ENCODE measurements at regions not wholly inside any gene's neighbourhood (a gene's known extent, or its start where the extent isn't known, plus 50 kb on each side); places are given as distances from the start of the nearest gene placed in this dataset.
"Not testable (repeated sequence)": the region's sequence is repeated elsewhere in the genome, so short reads cannot be mapped to it uniquely, and the experiment has no call there.

DNA sequence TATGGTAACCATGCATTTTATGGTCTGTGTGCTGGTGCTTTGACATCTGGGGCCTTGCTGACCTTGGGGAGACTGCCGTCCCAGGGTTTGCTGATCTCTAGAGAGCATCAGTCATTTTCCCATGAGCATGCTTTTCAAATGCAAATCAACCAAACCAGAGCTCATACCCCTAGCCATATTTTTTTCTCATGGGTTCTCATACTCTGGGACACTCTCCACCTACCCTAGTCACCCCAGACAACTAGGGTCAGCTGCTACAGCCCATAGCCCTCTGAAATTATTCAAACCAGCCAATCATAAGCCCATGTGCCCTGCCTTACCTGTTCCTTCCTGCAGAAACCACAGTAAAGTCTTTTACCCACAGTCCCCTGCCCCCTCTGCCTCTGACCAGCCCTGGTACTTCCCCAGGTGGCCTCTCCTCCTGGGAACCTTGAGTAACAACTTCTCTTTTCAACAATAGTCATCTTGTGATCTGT is 132.0 kb downstream of the MAP3K21 start:
- POLR2A ChIA-PET, result no interaction called here
- CTCF ChIA-PET, result no interaction called here
- H3K27ac Mint-ChIP-seq, result no peak overlapping the region
- H3K4me3 Mint-ChIP-seq, result no peak overlapping the region
- intact Hi-C loops (cut with micrococcal nuclease), result no loop called here
- no peaks in the 10 kb centered on the region for H3K9me3 Mint-ChIP-seq
- peaks cover 3% of the 10 kb centered on the region for H3K4me1 Mint-ChIP-seq (ENCODE audit: low read depth)
- no peaks in the 10 kb centered on the region for H3K36me3 Mint-ChIP-seq
- peaks cover 6% of the 10 kb centered on the region for H3K27me3 Mint-ChIP-seq
- peak; percentile 24 for DNase-seq

DNA sequence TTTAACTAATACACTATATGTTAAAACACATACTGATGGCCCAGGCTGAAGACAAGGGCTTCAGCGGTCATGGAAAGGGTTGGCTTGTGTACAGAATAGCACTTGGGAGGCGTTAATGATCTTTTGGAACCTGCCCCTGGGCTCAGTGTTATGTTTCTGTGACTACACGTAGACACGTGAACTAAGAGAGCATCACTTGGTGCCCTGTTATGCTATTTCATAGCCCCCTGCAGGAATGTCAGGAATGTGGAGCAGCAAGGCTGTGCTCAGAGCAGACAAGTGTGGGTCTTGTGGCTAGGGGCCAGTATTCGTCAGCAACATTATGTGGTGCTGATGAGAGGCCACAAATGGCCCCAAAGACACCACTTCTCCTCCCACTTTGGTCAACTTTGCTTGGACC is 132.4 kb downstream of the MAP3K21 start:
- Mint-ChIP-seq H3K27ac (no peak overlapping the region), H3K4me3 (no peak overlapping the region), H3K27me3 (peaks cover 6% of the 10 kb centered on the region), H3K4me1 (ENCODE audit: low read depth) (peaks cover 3% of the 10 kb centered on the region), H3K9me3 (no peaks in the 10 kb centered on the region), H3K36me3 (no peaks in the 10 kb centered on the region)
- ChIA-PET POLR2A (no interaction called here), CTCF (no interaction called here)
- DNase-seq, result no peak
- intact Hi-C loops (cut with micrococcal nuclease), result no loop called here

DNA sequence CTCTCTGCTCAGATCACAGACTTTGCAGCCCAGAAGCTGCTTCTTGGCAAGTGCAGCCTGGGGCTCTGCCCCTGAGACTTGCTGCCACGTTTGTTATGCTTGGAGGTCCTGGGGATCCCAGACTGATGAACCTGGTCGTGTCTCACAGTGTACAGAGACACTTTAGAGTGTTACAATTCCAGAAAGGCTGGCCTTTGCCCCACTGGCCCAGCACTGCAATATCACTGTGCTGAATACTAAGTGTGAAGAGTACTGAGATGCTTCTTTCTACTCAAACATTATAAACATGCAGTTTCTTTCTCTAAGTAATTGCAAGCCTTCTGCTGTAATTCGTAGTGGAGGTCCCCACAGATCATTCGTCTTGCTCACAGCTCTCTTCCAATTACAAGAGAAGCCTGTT is 133.2 kb downstream of the MAP3K21 start:
- ChIA-PET CTCF (no interaction called here), POLR2A (no interaction called here)
- peaks cover 3% of the 10 kb centered on the region for H3K4me1 Mint-ChIP-seq (ENCODE audit: low read depth)
- intact Hi-C loops (cut with micrococcal nuclease), result no loop called here
- no peaks in the 10 kb centered on the region for H3K36me3 Mint-ChIP-seq
- H3K27me3 Mint-ChIP-seq, result peaks cover 6% of the 10 kb centered on the region
- H3K4me3 Mint-ChIP-seq, result no peak overlapping the region
- H3K27ac Mint-ChIP-seq, result no peak overlapping the region
- H3K9me3 Mint-ChIP-seq, result no peaks in the 10 kb centered on the region
- DNase-seq, result no peak

DNA sequence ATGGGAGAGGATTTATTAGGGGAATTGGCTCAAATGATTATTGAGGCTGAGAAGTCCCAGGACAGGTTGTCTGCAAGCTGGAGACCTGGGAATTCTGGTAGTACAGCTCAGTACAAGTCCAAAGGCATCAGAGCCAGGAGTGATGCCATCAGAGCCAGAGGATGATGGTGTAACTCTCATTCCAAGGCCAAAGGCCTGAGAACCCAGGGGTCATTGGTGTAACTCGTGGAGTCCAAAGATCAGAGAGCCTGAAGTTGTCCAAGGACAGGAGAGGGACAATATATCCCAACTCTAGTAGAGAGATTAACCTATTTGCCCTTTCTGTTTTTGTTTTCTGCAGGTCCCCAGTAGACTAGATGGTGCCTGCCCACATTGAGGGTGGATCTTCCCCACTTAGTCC is 134.3 kb downstream of the MAP3K21 start:
- DNase-seq, result no peak
- Mint-ChIP-seq H3K36me3 (no peaks in the 10 kb centered on the region), H3K27me3 (peaks cover 2% of the 10 kb centered on the region), H3K9me3 (no peaks in the 10 kb centered on the region), H3K27ac (no peak overlapping the region), H3K4me3 (no peak overlapping the region), H3K4me1 (ENCODE audit: low read depth) (peaks cover 3% of the 10 kb centered on the region)
- intact Hi-C loops (cut with micrococcal nuclease), result no loop called here
- ChIA-PET CTCF (no interaction called here), POLR2A (no interaction called here)

DNA sequence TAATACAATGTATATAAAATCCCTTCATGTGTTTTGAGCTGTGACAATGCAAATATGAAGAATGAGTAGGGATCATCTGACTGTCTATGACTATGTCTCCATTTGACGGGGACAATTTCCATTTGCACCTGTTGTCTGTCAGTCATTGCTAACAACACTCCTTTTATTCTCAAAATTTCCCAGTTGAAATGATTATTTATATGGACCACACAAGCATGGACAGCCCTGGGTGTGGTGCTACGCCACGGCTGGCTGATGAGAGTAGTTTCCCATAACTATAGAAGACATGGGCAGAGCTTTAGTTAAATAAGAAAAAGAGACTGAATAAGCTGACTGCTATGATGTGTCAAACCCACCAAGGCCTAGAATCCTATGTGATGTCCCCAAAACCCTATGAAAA is 135.8 kb downstream of the MAP3K21 start:
- intact Hi-C loops (cut with micrococcal nuclease), result no loop called here
- CTCF ChIA-PET, result no interaction called here
- no peaks in the 10 kb centered on the region for H3K9me3 Mint-ChIP-seq
- no peaks in the 10 kb centered on the region for H3K36me3 Mint-ChIP-seq
- no peak overlapping the region for H3K4me3 Mint-ChIP-seq
- no peaks in the 10 kb centered on the region for H3K27me3 Mint-ChIP-seq
- no peak for DNase-seq
- no peak overlapping the region for H3K27ac Mint-ChIP-seq
- POLR2A ChIA-PET, result no interaction called here
- H3K4me1 Mint-ChIP-seq (ENCODE audit: low read depth), result peaks cover 3% of the 10 kb centered on the region

DNA sequence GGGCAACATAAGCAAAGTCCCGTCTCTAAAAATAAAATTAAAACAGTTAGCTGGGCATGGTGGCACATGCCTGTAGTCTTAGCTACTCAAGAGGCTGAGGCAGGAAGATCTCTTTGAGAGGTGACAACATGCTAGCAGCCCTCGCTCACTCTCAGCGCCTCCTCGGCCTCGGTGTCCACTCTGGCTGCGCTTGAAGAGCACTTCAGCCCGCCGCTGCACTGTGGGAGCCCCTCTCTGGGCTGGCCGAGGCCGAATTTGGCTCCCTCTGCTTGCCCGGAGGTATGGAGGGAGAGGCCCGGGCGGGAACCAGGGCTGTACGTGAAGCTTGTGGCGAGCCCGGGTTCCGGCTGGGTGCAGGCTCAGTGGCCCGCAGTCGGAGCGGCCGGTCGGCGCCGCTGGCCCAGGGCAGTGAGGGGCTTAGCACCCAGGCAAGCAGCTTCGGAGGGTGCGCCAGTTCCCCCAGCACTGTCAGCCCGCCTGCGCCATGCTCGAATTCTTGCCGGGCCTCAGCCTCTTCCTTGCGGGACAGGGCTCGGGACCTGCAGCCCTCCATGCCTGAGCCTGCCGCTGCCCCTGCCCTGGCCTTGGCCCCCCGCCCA is 138.3 kb downstream of the MAP3K21 start:
- intact Hi-C loops (cut with micrococcal nuclease), result no loop called here

DNA sequence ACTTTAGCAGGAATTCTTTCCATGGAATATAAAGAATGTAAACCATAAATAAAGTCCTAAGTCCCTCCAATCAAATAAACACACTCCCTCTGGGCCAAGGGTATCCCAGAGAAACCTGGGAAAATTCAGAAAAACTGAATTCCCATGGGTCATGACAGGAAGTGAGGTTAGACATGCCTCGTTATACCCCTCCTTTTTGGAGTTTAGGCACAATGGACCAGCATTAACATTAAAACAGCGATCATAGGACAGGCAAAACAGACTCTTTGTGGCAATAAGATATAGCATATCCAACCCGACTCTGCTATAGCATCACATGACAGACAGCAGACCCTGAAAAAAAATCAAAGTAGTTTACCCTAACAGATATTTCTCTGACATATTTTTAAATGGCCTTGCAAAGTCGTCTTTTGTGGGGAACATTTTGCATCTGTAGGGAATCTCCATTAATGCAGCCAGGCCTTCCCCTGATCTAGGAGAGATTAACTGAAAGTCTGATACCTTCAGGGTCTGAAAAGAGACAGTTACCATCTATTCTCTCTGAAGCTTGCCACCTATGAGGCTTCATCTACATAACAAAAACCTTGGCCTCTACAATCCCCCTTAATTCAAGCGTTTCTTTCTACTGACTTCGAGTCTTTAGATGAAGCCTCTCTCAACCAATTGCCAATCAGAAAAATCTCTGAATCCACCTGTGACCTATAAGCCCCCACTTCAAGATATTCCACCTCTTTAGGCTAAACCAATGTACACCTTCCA is 143.0 kb upstream of the KCNK1 start:
- ChIA-PET CTCF (no interaction called here), POLR2A (no interaction called here)
- no peak for DNase-seq
- Mint-ChIP-seq H3K36me3 (no peaks in the 10 kb centered on the region), H3K27me3 (peaks cover 7% of the 10 kb centered on the region), H3K4me3 (no peak overlapping the region), H3K4me1 (ENCODE audit: low read depth) (no peaks in the 10 kb centered on the region), H3K27ac (no peak overlapping the region), H3K9me3 (no peaks in the 10 kb centered on the region)
- intact Hi-C loops (cut with micrococcal nuclease), result no loop called here

More for the DNA sequence above, 138.3 kb downstream of the MAP3K21 start:
- no peaks in the 10 kb centered on the region for H3K9me3 Mint-ChIP-seq
- ChIA-PET POLR2A (no interaction called here), CTCF (interaction anchor here (1.0 kb wide), 1 partner anchor 24 kb away, joined by 4 read pairs; no protein-coding TSS in a partner anchor)
- H3K36me3 Mint-ChIP-seq, result no peaks in the 10 kb centered on the region
- H3K27ac Mint-ChIP-seq, result no peak overlapping the region
- DNase-seq, result no peak
- no peak overlapping the region for H3K4me3 Mint-ChIP-seq
- no peaks in the 10 kb centered on the region for H3K27me3 Mint-ChIP-seq
- H3K4me1 Mint-ChIP-seq (ENCODE audit: low read depth), result no peaks in the 10 kb centered on the region

DNA sequence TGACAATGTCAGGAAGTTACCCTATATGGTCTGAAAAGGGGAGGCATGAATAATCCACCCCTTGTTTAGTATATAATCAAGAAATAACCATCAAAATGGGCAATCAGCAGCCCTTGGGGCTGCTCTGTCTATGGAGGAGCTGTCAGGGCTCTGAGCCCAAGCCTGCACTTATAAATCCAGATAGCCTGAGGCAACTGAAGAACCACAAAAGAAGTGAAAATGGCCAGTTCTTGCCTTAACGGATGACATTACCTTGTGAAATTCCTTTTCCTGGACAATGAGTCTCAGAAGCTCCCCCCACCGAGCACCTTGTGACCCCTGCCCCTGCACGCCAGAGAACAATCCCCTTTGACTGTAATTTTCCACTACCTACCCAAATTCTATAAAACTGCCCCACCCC is 142.1 kb upstream of the KCNK1 start:
- H3K27me3 Mint-ChIP-seq; CTCF ChIA-PET; H3K9me3 Mint-ChIP-seq; intact Hi-C loops (cut with micrococcal nuclease); H3K4me3 Mint-ChIP-seq; H3K27ac Mint-ChIP-seq; DNase-seq; POLR2A ChIA-PET; H3K4me1 Mint-ChIP-seq (ENCODE audit: low read depth); H3K36me3 Mint-ChIP-seq: not testable (repeated sequence)

DNA sequence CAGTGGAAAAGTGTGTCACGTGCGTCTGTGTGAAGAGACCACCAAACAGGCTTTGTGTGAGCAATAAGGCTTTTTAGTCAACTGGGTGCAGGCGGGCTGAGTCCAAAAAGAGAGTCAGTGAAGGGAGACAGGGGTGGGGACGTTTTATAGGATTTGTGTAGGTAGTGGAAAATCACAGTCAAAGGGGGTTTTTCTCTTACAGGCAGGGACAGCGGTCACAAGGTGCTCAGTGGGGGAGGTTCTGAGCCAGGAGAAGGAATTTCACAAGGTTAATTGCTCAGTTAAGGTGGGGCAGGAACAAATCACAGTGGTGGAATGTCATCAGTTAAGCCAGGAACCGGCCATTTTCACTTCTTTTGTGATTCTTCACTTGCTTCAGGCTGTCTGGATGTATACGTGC is 141.1 kb upstream of the KCNK1 start:
- H3K9me3 Mint-ChIP-seq; H3K4me3 Mint-ChIP-seq; H3K36me3 Mint-ChIP-seq; H3K4me1 Mint-ChIP-seq (ENCODE audit: low read depth); DNase-seq; H3K27ac Mint-ChIP-seq; CTCF ChIA-PET; intact Hi-C loops (cut with micrococcal nuclease); POLR2A ChIA-PET: not testable (repeated sequence)
- H3K27me3 Mint-ChIP-seq, result peaks cover 10% of the 10 kb centered on the region

DNA sequence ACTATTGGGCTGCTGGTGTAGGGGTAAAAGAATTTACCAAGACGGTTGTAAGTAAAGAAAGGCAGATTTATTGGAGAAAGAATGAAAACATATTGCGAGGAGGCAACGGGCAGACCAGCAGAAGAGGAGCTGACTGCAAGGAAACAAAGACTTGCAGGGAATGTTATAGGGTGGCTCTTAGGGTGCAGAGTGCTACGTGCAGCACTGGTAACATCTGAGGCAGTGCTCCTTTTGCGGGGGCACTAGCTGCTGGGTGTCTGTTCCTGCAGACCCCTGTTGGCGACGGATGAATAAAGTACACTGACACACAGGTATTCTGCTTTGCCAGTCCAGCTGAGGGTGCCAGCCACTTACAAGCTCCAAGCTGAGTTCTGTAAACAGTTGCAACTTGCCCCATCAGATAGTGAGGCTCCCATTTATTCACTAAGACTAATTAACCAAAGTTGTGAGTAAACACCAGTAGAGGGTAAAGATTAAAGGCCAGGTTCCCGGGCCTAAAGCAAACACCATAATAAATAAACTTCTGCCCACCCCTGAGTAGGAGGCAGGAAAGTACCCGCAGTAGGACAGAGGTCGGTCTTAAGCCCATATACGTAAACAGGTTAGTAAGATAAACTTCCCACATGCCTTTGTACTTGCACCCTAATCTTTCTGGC is 140.2 kb upstream of the KCNK1 start:
- Mint-ChIP-seq H3K27me3 (peaks cover 10% of the 10 kb centered on the region), H3K27ac (no peak overlapping the region), H3K4me1 (ENCODE audit: low read depth) (no peaks in the 10 kb centered on the region), H3K36me3 (no peaks in the 10 kb centered on the region), H3K9me3 (no peaks in the 10 kb centered on the region), H3K4me3 (no peak overlapping the region)
- POLR2A ChIA-PET, result no interaction called here
- CTCF ChIA-PET, result interaction anchor here (0.7 to 1.6 kb wide), 2 partner anchors 9 to 165 kb away, joined by 3 to 5 read pairs; no protein-coding TSS in a partner anchor
- DNase-seq, result no peak
- intact Hi-C loops (cut with micrococcal nuclease), result no loop called here

DNA sequence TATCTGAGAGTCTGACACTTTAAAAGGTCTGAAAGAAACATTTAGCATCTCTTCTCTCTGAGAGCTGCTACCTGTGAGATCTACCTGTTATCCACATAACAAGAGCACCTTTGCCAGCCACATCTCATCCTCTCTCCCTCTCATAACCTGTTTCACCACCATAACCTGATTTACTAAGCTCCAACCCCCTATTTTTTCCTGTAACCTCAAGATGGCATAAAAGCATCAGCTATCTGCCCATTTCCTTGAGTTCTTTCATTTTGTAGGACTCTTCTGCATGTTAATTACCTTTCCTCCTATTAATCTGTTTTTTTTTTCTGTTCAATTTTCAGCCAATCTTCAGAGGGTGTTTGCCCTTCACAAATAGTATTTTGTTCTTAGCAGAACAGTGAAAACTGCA is 136.5 kb upstream of the KCNK1 start:
- ChIA-PET POLR2A (no interaction called here), CTCF (interaction anchor here (1.0 kb wide), 1 partner anchor 590 kb away, joined by 3 read pairs; no protein-coding TSS in a partner anchor)
- DNase-seq, result no peak
- no peak overlapping the region for H3K27ac Mint-ChIP-seq
- intact Hi-C loops (cut with micrococcal nuclease), result no loop called here
- peaks cover 5% of the 10 kb centered on the region for H3K4me1 Mint-ChIP-seq (ENCODE audit: low read depth)
- H3K4me3 Mint-ChIP-seq, result no peak overlapping the region
- no peaks in the 10 kb centered on the region for H3K9me3 Mint-ChIP-seq
- peaks cover 19% of the 10 kb centered on the region for H3K27me3 Mint-ChIP-seq
- no peaks in the 10 kb centered on the region for H3K36me3 Mint-ChIP-seq

DNA sequence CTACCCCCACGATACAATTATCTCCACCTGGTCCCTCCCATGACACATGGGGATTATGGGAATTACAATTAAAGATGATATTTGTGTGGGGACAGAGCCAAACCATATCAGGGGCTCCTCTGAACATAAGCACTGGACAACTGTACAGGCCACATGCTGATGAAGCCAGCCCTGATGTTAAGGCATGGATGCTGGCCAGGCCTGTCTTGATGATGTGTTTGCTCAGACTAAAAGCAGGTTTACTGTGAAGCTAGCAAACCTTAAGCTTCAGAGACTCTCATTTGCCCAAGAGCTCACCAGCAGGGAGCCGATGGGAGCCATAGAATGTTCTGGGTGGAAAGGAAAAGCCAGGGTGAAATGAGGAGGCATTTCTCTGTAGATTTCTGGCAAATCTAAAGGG is 135.3 kb upstream of the KCNK1 start:
- H3K36me3 Mint-ChIP-seq, result no peaks in the 10 kb centered on the region
- no peak overlapping the region for H3K27ac Mint-ChIP-seq
- no peak overlapping the region for H3K4me3 Mint-ChIP-seq
- H3K9me3 Mint-ChIP-seq, result no peaks in the 10 kb centered on the region
- CTCF ChIA-PET, result interaction anchor here (1.0 kb wide), 1 partner anchor 38 kb away, joined by 3 read pairs; no protein-coding TSS in a partner anchor
- peaks cover 5% of the 10 kb centered on the region for H3K4me1 Mint-ChIP-seq (ENCODE audit: low read depth)
- H3K27me3 Mint-ChIP-seq, result peaks cover 17% of the 10 kb centered on the region
- no peak for DNase-seq
- POLR2A ChIA-PET, result no interaction called here
- intact Hi-C loops (cut with micrococcal nuclease), result no loop called here

Data from activated CD4-positive, alpha-beta memory T cell treated with anti-CD3 and anti-CD28 coated beads for 36 hours (primary cell).